Neural progenitor cell (in vitro differentiated cells): ENCODE measurements at regions not wholly inside any gene's neighbourhood (a gene's known extent, or its start where the extent isn't known, plus 50 kb on each side); places are given as distances from the start of the nearest gene placed in this dataset.

Experiments used
- CTCF ChIP-seq: fragments of 200-600 bp; sonication (generic); IDR thresholded peaks from 2 replicates; pipeline ENCODE4 v1.5.1; 2017; ENCODE audit warnings: antibody characterized with exemption, mild to moderate bottlenecking
- EZH2 ChIP-seq: fragments of 200-600 bp; sonication (generic); IDR thresholded peaks from 2 replicates; pipeline ENCODE4 v1.6.1; 2017; ENCODE audit warnings: antibody characterized with exemption, mild to moderate bottlenecking, moderate library complexity
- EZH2phosphoT487 ChIP-seq: fragments of 200-600 bp; sonication (generic); IDR thresholded peaks from 2 replicates; pipeline ENCODE4 v1.6.1; 2017; ENCODE audit warnings: antibody characterized with exemption

- TF ChIP-seq CTCF (no peak), EZH2phosphoT487 (no peak), EZH2 (no peak)
These were observed 251.1 kb upstream of the PSMD7 start for GRCh38 chr16:74045513-74045912.
